ENCODE measurements at regions not wholly inside any gene's neighbourhood (a gene's known extent, or its start where the extent isn't known, plus 50 kb on each side); places are given as distances from the start of the nearest gene placed in this dataset.

- TF ChIP-seq CTCF (conservative IDR thresholded peaks at IDR 0.05; ENCODE audit: low read length) (no peak), EZH2phosphoT487 (IDR thresholded peaks at IDR 0.05; ENCODE audit: borderline replicate concordance) (no peak)
Observed at GRCh38 chr4:15173251-15173650, 171.0 kb downstream of the CPEB2 start.
